AG04449 (cell line): ENCODE measurements at regions not wholly inside any gene's neighbourhood (a gene's known extent, or its start where the extent isn't known, plus 50 kb on each side); places are given as distances from the start of the nearest gene placed in this dataset.

Experiments used
- CTCF ChIA-PET: fragments of 350-600 bp; formaldehyde crosslinking; extraction: SDS; loops from one replicate; lab custom pipeline; 2021; ENCODE audit warnings: antibody characterized with exemption; lab: Yijun Ruan, JAX
- POLR2A ChIA-PET: fragments of 400-600, 350-600 bp; formaldehyde crosslinking; extraction: SDS; loops from one replicate; lab custom pipeline; 2020; ENCODE audit warnings: antibody characterized with exemption, inconsistent platforms; lab: Yijun Ruan, JAX
- DNase-seq: peaks from one replicate; pipeline ENCODE4 v3.0.0-alpha.2; 2010; ENCODE audit warnings: low read depth, low spot score
- H3K4me3 ChIP-seq: 2 replicates; pipeline ENCODE4 v1.5.1; 2011; ENCODE audit warnings: low read depth, mild to moderate bottlenecking, control low read depth, low read length
- TF ChIP-seq, protein P1 (sequence below): IDR thresholded peaks from one replicate; pipeline ENCODE4 v1.5.1; 2011; ENCODE audit warnings: mild to moderate bottlenecking, moderate library complexity, low read length, control low read depth, inconsistent platforms; ENCODE audit not compliant: insufficient read depth; ENCODE audit errors: missing control alignments

DNA sequence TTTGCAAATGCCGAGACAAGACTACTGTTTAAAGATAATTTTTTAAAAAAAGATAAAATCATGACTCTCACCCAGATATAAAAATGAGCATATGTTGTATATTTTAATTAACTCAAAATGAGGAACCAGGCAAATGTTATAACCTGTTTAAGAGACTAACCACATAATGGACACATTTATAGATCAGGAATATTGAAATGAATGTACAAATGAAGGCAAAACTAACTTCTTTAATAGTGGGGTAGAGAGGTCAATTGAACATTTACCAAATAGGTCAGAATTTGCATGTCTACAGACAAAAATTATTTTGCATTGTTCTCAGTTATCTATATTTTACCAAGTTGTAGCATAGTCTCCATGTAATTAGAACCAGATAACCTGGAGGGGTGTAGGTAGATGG lies 134.3 kb upstream of the PFN2 start:
- TF ChIP-seq, protein P1, sequence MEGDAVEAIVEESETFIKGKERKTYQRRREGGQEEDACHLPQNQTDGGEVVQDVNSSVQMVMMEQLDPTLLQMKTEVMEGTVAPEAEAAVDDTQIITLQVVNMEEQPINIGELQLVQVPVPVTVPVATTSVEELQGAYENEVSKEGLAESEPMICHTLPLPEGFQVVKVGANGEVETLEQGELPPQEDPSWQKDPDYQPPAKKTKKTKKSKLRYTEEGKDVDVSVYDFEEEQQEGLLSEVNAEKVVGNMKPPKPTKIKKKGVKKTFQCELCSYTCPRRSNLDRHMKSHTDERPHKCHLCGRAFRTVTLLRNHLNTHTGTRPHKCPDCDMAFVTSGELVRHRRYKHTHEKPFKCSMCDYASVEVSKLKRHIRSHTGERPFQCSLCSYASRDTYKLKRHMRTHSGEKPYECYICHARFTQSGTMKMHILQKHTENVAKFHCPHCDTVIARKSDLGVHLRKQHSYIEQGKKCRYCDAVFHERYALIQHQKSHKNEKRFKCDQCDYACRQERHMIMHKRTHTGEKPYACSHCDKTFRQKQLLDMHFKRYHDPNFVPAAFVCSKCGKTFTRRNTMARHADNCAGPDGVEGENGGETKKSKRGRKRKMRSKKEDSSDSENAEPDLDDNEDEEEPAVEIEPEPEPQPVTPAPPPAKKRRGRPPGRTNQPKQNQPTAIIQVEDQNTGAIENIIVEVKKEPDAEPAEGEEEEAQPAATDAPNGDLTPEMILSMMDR: no peak
- ChIA-PET CTCF (no interaction called here), POLR2A (interaction anchor here (3.0 kb wide), 1 partner anchor 42 kb away, joined by 16 read pairs; no protein-coding TSS in a partner anchor)
- no peak for DNase-seq
- no peak overlapping the region for H3K4me3 ChIP-seq

DNA sequence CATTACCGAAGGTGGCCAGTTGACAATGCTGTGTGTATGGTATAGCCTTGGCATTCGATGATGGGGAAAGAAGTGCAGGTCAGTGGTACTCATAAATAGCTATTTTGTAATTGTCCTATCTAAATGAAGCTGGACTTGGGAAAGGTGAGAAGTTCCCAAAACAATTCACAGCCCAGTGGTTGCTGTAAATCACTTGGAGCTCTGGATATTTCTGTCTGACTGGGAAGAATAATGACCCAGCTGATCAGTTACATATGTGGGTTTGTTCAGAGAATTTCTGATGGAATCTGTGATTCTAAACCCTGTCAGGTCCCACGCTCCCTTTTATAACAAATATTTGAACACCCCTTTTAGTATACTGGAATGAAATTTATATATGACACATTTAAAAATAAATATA lies 133.9 kb upstream of the PFN2 start:
- POLR2A ChIA-PET: no interaction called here

DNA sequence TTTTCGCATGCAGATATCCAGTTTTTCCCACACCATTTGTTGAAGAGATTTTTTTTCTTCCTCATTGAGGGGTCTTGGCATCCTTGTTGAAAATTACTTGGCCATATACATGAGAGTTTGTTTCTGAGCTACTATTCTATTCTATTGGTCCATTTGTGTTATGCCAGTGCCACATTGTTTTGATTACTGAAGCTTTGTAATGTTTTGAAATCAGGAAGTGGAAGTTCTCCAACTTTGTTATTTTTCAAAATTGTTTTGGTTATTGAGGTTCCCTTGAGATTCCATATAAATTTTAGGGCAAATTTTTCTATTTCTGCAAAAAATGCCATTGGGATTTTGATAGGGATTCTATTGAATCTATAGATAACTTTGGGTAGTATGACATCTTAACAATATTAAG lies 130.3 kb upstream of the PFN2 start:
- TF ChIP-seq, protein P1: no peak
- no peak for DNase-seq
- POLR2A ChIA-PET: no interaction called here
- H3K4me3 ChIP-seq: no peak overlapping the region
- CTCF ChIA-PET: no interaction called here

More for the DNA sequence above, 133.9 kb upstream of the PFN2 start:
- no peak overlapping the region for H3K4me3 ChIP-seq
- TF ChIP-seq, protein P1: no peak
- CTCF ChIA-PET: no interaction called here
- DNase-seq: no peak

DNA sequence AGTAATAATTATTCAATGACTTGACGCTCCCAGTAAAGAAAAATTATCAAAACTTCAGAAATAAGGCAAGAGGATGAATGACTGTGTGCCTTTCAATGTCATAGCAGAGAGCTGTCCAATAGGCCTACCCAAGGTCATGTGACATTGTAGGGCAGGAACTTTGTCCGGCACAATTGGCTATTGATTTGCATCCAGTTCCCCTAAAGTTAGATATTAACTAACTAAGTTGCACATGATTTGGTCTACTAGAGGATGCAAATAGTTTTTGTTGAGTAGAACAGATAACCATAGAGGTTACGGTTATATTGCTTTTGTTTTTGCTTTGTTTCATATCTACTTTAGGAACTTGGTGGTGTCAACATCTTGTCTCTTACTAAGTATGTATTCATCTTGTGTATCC lies 127.9 kb upstream of the PFN2 start:
- POLR2A ChIA-PET: no interaction called here
- TF ChIP-seq, protein P1: no peak
- CTCF ChIA-PET: no interaction called here
- no peak for DNase-seq
- H3K4me3 ChIP-seq: no peak overlapping the region

DNA sequence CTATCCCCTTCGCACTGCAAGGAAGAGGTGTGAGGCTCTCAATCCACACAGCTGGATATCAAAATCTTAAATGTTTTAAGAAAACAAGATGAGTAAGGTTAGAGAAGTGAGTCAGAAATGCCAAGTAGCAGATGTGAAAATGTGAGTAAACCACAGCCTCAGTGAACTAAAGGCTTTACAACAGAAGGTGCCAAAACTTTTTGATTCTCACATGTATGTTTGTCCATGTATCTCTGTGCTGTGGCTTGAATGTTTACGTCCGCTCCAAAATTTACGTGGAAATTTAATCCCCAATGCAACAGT lies 126.8 kb upstream of the PFN2 start:
- H3K4me3 ChIP-seq: no peak overlapping the region
- DNase-seq: no peak
- TF ChIP-seq, protein P1: no peak
- ChIA-PET POLR2A (no interaction called here), CTCF (interaction anchor here (0.7 kb wide), 1 partner anchor 9 kb away, joined by 3 read pairs; no protein-coding TSS in a partner anchor)

DNA sequence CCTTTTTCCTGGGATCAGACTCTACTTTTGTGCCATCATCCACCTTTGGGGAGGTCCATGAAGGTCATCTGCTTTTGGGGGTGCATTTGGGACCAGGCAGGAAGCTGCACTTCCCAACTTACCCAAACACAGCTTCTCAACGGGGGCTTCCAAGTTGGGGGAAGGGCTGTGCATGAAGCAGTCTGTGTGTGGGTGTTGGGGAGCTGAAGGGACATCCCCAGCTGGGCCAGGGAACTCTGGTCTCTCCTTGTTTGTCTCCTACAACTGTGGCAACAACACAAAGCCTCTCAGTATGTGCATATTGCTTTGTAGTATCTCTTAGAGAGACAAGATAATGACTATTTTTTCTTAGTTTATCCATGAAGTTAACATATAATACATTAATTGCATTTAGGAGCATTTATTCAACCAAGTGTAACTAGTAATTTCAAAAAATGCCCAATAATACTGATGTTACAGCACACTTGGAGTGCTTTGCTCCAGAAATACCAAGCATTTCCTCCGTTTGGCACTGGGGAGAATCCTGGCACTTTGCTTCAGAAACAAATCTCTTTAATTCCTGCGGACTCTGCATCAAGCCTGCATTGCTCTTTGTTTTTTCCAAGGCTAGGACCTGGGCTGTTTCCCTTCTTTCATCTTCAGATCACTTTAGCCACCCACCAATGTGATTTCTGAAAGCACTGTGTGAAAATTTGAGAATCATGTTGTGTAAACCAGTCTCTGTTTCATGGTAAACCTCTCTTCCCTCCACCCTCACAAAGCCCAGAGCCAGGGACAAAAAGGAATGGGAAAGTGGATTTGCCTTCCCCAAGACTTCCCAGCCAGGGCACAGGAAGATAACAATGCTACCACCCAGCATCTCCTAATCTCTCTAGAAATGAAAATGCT lies 126.2 kb upstream of the PFN2 start:
- no peak for DNase-seq
- ChIA-PET POLR2A (interaction anchor here (1.4 kb wide), 1 partner anchor 10 kb away, joined by 8 read pairs; no protein-coding TSS in a partner anchor), CTCF (interaction anchor here (0.8 kb wide), 1 partner anchor 22 kb away, joined by 4 read pairs; no protein-coding TSS in a partner anchor)
- H3K4me3 ChIP-seq: no peak overlapping the region
- TF ChIP-seq, protein P1: no peak
